Islet of Langerhans (tissue), 1 donor: ENCODE measurements at regions not wholly inside any gene's neighbourhood (a gene's known extent, or its start where the extent isn't known, plus 50 kb on each side); places are given as distances from the start of the nearest gene placed in this dataset.
"Not testable (repeated sequence)": the region's sequence is repeated elsewhere in the genome, so short reads cannot be mapped to it uniquely, and the experiment has no call there.

Source experiments
- FAIRE-seq: peaks from one replicate; lab custom pipeline; 2011; peaks lifted over from hg19 to GRCh38; lab: Jason Lieb, UNC

GRCh38 chr5:136924490-136924889, 559.1 kb upstream of the TRPC7 start:
- no peak for FAIRE-seq

GRCh38 chr5:136910625-136911024, 545.3 kb upstream of the TRPC7 start:
- FAIRE-seq: no peak

- FAIRE-seq: no peak
Measured at GRCh38 chr5:136909906-136910305, 544.6 kb upstream of the TRPC7 start.

GRCh38 chr5:136907371-136907770, 542.0 kb upstream of the TRPC7 start:
- no peak for FAIRE-seq

GRCh38 chr5:136906545-136906944, 541.2 kb upstream of the TRPC7 start:
- FAIRE-seq: no peak

- no peak for FAIRE-seq
Measured at GRCh38 chr5:136905571-136905970, 540.2 kb upstream of the TRPC7 start.

GRCh38 chr5:136894070-136894469, 528.7 kb upstream of the TRPC7 start:
- no peak for FAIRE-seq

GRCh38 chr5:136892000-136892399, 526.7 kb upstream of the TRPC7 start:
- FAIRE-seq: no peak

- FAIRE-seq: no peak
Measured at GRCh38 chr5:136891175-136891972, 526.0 kb upstream of the TRPC7 start.

- FAIRE-seq: no peak
Measured at GRCh38 chr5:136890431-136891148, 525.2 kb upstream of the TRPC7 start.

GRCh38 chr5:136886608-136887007, 521.3 kb upstream of the TRPC7 start:
- FAIRE-seq: no peak

GRCh38 chr5:136864960-136865359, 499.6 kb upstream of the TRPC7 start:
- no peak for FAIRE-seq

GRCh38 chr5:136856648-136857047, 491.3 kb upstream of the TRPC7 start:
- FAIRE-seq: no peak

- no peak for FAIRE-seq
Measured at GRCh38 chr5:136853971-136854370, 488.6 kb upstream of the TRPC7 start.

GRCh38 chr5:136840601-136841000, 475.3 kb upstream of the TRPC7 start:
- FAIRE-seq: no peak

GRCh38 chr5:136836093-136836492, 470.7 kb upstream of the TRPC7 start:
- FAIRE-seq: no peak

GRCh38 chr5:136820848-136821247, 455.5 kb upstream of the TRPC7 start:
- FAIRE-seq: no peak

GRCh38 chr5:136819526-136820302, 454.4 kb upstream of the TRPC7 start:
- FAIRE-seq: no peak

GRCh38 chr5:136816327-136816726, 451.0 kb upstream of the TRPC7 start:
- no peak for FAIRE-seq

- FAIRE-seq: no peak
Measured at GRCh38 chr5:136814619-136815378, 449.5 kb upstream of the TRPC7 start.

- not testable (repeated sequence) for FAIRE-seq
Measured at GRCh38 chr5:136812270-136812669, 446.9 kb upstream of the TRPC7 start.

GRCh38 chr5:136811551-136811950, 446.2 kb upstream of the TRPC7 start:
- FAIRE-seq: no peak
